CD4-positive, alpha-beta T cell treated with Interleukin-2 at 100 ng/mL for 4 hours (primary cell): ENCODE measurements at regions not wholly inside any gene's neighbourhood (a gene's known extent, or its start where the extent isn't known, plus 50 kb on each side); places are given as distances from the start of the nearest gene placed in this dataset.
"Not testable (repeated sequence)": the region's sequence is repeated elsewhere in the genome, so short reads cannot be mapped to it uniquely, and the experiment has no call there.

Experiments
- DNase-seq: peaks from one replicate; pipeline ENCODE4 v3.0.0-alpha.2; 2020; ENCODE audit warnings: low spot score

- no peak for DNase-seq
These were observed 342.5 kb downstream of the ADGRL2 start for GRCh38 chr1:82143108-82143833.

- no peak for DNase-seq
These were observed 340.7 kb downstream of the ADGRL2 start for GRCh38 chr1:82141390-82141789.

- no peak for DNase-seq
These were observed 339.2 kb downstream of the ADGRL2 start for GRCh38 chr1:82139751-82140468.

DNA sequence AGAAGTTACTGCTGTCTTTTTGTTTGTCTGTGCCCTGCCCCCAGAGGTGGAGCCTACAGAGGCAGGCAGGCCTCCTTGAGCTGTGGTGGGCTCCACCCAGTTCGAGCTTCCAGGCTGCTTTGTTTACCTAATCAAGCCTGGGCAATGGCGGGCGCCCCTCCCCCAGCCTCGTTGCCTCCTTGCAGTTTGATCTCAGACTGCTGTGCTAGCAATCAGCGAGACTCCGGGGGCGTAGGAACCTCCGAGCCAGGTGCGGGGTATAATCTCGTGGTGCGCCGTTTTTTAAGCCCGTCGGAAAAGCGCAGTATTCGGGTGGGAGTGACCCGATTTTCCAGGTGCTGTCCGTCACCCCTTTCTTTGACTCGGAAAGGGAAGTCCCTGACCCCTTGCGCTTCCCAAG, 335.6 kb downstream of the ADGRL2 start:
- not testable (repeated sequence) for DNase-seq

DNA sequence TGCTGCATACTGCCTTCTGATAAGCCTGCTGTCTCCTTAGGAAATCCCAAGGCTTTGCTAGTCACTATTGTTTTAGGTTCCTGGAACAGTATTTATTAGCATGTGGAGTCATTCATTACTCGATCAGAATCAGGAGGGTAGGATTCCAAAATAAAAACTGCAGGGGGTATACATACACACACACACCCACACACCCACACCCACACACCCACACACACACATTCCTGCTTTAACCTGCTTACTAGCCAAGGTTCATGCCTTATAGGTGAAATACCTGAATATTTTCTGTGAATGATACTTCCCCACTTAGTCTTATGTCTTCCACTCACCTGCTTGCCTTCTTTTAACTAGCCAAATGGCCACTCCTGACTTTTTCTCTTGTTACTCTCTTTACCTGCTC, 325.1 kb downstream of the ADGRL2 start:
- no peak for DNase-seq

DNA sequence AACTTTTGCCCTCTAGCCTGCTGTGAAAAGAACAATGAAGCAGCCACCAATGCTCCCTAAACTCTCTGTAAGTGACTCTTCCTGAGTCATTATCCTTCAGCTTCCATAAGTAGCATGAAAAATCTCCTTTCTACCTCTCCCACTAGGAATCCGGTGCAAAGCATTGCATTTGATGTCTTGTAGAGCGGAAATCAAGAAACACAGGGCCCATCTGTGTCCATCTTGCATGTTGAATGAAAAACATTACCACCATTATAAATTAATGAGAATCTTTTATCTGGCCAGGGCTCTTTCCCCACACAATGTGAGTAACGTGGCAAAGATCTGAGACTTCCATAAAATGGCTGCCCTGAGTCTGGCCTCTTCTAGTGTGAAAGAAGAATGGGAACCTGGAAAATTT, 324.4 kb downstream of the ADGRL2 start:
- no peak for DNase-seq

- no peak for DNase-seq
These were observed 320.7 kb downstream of the ADGRL2 start for GRCh38 chr1:82121421-82121820.

GRCh38 chr1:82116105-82116504, 315.4 kb downstream of the ADGRL2 start:
- DNase-seq, result no peak

GRCh38 chr1:82114887-82115286, 314.2 kb downstream of the ADGRL2 start:
- no peak for DNase-seq

GRCh38 chr1:82110366-82111254, 309.9 kb downstream of the ADGRL2 start:
- DNase-seq, result no peak

GRCh38 chr1:82108843-82109242, 308.1 kb downstream of the ADGRL2 start:
- DNase-seq, result no peak

GRCh38 chr1:82106672-82107071, 305.9 kb downstream of the ADGRL2 start:
- no peak for DNase-seq

DNA sequence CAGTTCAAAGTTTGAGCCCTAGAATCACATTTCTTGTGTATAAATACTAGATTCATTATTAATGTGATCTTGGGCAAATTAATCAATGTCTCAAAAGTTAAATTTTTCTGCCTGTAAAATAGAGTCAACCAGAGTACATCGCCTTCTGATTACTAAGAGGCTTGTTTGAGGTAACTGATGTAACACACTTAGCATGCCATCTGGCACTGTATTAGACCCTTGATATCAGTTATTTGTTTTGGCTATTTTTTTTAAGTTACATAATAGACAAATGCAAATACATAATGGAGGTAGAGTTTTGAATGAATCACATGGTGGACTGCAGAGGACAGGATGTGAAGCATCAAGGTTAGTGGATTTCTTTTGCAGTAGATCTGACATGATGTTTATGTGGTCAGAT, 298.4 kb downstream of the ADGRL2 start:
- no peak for DNase-seq

DNA sequence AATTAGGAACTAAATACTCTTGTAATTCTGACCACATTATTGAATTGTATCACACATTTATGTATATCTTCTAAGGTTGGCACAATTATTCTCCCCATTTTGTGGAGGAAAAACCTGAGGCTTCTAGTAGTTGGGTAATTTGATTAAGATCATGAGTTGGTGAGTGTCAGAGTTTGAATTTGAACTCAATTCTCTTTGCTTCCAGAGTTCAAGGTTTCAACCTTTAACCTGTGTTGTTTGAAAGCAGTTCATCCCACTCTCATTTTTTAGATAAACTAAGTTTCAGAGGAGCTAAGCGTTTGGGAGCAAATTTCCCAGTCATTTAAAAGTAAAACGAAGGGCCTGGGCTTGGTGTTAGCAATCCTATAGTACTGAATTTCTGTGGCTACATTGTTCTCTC, 293.4 kb downstream of the ADGRL2 start:
- no peak for DNase-seq

GRCh38 chr1:82091729-82092128, 291.0 kb downstream of the ADGRL2 start:
- DNase-seq, result no peak

DNA sequence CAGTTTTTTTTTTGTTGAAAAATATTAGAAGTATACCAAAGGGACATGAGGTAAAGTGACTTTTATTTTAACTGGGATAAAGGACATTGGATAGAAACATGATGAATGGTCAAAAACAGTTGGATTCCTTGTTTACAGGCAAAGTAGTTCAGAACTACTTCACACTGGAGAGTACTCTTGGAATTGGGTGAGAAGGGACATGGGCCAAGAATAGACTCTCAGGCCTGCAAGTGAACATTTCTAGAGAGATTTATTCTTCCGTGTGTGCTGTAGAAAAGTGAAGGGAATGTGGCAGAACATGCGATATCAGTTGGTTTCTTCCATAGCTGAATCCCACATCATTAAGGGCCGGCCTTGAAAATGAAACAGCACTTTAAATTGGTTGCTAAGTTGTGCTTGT, 290.5 kb downstream of the ADGRL2 start:
- DNase-seq, result no peak

DNA sequence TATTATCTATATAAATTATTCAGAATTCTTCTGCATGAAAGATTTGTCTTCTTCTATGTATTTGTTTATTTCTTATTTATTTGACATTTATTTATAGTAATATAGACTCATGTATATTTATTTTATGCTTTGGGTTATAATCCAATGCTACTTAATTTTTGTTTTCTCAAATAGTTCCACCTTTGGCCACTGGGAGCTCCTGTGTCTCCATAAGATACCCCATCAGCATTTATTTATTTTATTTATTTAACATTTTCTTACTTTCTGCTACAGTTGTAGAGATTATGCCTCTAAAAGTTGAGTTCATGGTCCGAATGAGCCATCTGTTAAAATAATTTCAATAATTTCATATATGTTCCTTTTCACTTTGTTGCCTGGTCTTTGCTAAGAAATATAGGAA, 289.4 kb downstream of the ADGRL2 start:
- DNase-seq, result no peak

GRCh38 chr1:82086739-82087138, 286.0 kb downstream of the ADGRL2 start:
- no peak for DNase-seq

- DNase-seq, result no peak
These were observed 278.9 kb downstream of the ADGRL2 start for GRCh38 chr1:82079607-82080006.

DNA sequence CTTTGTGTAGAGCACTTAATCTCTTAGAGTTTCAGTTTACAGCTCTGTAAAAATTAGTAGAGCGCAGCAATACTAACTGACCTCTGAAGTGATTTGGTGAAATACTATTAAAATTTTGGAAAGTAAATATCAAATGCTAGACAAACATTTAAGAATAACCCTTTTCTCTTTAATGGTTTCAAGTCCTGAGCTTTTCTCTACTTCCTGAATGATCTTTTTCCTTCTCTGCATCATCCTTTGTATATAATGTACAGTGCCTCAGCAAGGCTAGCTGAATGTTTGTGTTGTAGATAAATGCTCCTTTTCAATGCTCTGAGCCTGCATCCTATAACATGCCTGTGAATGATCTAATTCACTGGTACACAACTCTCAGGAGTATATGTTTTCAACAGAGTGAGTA, 272.9 kb downstream of the ADGRL2 start:
- no peak for DNase-seq

- DNase-seq, result no peak
These were observed 272.3 kb downstream of the ADGRL2 start for GRCh38 chr1:82073071-82073470.

DNA sequence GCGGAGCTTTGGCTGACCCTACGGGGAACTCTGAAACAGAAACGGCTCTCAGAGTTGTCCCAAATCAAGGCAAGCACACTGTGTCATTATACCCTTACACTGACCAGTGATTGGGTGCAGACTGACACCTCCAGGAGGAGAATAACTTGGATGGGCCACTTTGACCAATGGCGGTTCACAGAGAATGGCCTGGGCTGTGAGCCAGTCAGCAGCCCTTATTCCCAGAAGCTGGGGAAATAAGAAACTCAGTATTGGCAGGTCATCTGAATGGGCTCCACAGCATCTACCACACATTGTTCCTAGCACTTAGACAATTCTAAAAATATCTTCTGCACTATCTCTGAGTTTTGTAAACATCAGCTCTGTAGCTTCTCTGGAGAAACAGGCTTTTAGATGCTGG, 265.2 kb downstream of the ADGRL2 start:
- no peak for DNase-seq

- DNase-seq, result no peak
These were observed 264.0 kb downstream of the ADGRL2 start for GRCh38 chr1:82064691-82065090.
